ENCODE measurements at regions not wholly inside any gene's neighbourhood (a gene's known extent, or its start where the extent isn't known, plus 50 kb on each side); places are given as distances from the start of the nearest gene placed in this dataset.

DNA sequence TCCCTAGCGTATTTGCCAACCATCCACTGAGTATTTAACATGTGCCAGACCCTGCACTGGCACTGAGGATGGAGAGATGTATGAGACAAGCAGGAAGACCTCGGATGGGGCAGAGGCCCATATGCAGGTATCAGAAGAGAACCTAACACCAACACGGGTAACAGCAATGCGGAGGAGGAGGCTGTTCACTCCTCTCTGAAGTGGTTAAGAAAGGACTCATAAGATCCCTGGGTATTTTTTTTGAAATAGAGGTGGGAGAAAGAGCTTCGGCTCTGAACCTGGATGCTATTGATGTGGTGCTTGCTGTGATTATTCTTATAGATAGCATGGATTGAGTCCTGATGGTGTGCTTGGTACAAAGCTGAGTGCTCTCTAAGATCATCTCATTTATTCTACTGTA is 418.3 kb downstream of the LPIN1 start:
- Histone ChIP-seq H3K36me3 (no peaks in the 10 kb centered on the region), H3K4me1 (peaks cover 0 to 6% (median 2%) of the 10 kb centered on the region in 4 donors), H3K27me3 (no peaks in the 10 kb centered on the region), H3K4me3 (no peak overlapping the region), H3K9me3 (no peaks in the 10 kb centered on the region), H3K27ac (no peak overlapping the region)
- no peak for DNase-seq
- TF ChIP-seq, protein P1, sequence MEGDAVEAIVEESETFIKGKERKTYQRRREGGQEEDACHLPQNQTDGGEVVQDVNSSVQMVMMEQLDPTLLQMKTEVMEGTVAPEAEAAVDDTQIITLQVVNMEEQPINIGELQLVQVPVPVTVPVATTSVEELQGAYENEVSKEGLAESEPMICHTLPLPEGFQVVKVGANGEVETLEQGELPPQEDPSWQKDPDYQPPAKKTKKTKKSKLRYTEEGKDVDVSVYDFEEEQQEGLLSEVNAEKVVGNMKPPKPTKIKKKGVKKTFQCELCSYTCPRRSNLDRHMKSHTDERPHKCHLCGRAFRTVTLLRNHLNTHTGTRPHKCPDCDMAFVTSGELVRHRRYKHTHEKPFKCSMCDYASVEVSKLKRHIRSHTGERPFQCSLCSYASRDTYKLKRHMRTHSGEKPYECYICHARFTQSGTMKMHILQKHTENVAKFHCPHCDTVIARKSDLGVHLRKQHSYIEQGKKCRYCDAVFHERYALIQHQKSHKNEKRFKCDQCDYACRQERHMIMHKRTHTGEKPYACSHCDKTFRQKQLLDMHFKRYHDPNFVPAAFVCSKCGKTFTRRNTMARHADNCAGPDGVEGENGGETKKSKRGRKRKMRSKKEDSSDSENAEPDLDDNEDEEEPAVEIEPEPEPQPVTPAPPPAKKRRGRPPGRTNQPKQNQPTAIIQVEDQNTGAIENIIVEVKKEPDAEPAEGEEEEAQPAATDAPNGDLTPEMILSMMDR (IDR thresholded peaks at IDR 0.05), result no peak
- no peak for TF ChIP-seq POLR2A (IDR thresholded peaks at IDR 0.05)

DNA sequence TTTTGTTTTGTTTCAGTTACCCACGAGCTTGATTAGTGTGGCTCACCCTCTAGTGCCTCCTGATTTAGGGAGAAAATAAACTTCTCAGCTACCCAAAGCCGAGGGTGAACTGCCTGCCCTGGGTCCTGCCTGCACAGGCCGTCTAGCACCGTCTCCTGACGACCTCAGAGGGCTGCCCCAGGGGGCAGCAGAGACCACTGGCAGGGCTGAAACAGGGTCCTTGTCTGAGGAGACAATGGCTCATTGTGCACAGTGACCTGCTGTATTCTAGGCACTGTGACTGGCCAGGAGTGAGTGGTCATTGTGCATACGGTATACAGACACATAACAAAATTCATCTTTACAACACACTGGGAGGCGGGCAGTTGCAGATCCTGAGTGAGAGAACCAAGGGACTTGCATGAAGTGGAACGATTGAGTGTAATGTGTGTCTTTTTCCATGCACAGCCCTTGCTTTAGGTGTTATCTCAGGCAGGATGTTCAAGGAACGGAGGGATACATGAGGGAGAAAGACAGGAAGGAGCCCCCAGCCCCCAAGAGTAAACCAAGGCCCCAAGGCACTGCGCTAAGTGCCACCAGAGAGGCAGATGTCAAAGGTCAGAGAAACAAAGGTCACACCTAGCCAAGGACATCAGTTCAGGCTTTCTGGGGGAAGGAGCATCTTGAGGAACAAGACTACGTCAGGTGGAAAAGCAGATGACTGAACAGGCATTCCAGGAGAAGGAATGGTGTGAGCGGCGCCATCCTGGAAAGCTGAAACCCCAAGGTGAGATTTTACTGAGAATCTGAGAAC is 421.3 kb downstream of the LPIN1 start:
- Histone ChIP-seq H3K36me3 (no peaks in the 10 kb centered on the region), H3K4me1 (peaks cover 0 to 10% (median 4%) of the 10 kb centered on the region in 4 donors), H3K9me3 (no peaks in the 10 kb centered on the region), H3K4me3 (no peak overlapping the region), H3K27ac (peak overlapping the region in 2 of 4 donors; percentile 40 to 74), H3K27me3 (no peaks in the 10 kb centered on the region)
- DNase-seq, result no peak
- TF ChIP-seq POLR2A (IDR thresholded peaks at IDR 0.05), result no peak
- TF ChIP-seq, protein P1 (IDR thresholded peaks at IDR 0.05), result no peak

DNA sequence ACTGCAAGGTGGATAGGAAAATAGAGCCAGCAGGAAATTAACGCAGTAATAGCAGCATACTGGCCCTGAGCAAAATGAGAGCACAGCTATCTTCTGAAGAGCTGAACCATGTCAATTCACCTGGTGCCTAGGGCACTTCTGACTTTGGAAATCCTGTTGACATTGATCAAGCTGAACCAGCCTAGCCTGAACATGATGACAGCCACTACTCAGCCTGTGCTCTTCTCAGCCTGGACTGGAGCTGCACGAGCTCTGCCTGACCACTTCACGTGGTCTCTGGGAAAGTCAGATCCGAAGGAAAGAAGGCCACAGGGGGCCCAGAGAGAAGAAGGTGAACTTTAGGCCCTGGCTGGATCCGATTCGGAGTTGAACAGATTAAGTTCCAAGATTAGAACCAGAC is 421.9 kb downstream of the LPIN1 start:
- H3K36me3 ChIP-seq, result no peaks in the 10 kb centered on the region
- DNase-seq, result no peak
- H3K4me1 ChIP-seq, result peaks cover 0 to 10% (median 4%) of the 10 kb centered on the region in 4 donors
- no peak for TF ChIP-seq POLR2A (IDR thresholded peaks at IDR 0.05)
- TF ChIP-seq, protein P1 (IDR thresholded peaks at IDR 0.05), result no peak
- H3K4me3 ChIP-seq, result no peak overlapping the region
- peak overlapping the region in 2 of 4 donors; percentile 40 to 74 for H3K27ac ChIP-seq
- no peaks in the 10 kb centered on the region for H3K27me3 ChIP-seq
- no peaks in the 10 kb centered on the region for H3K9me3 ChIP-seq

DNA sequence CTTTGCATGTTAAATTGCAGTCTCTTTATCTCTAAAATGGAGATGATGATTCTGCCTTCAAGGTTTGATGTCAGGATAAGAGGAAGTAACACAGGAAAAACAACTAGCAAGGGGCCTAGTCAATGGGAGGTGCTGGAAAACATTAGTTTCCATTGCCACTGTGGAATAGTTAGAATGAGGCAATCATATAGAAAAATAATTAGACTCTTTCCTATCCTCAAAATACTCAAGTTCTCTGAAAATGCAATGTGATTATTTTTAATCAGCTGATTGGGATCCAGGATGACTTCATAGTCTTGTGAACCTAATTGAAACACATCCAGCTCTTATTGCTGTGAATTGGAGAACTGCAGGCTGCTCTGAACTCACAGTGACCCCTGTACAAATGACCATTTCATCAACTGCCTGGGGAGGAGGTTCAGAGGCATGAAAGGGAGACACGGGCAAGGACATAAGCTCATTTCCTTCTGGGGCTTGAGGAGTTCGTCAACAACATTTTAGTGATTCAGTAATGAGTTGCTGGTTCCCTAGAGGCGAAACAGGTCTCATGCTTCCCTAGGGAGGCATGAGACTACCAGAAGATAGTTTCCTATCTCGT is 422.5 kb downstream of the LPIN1 start:
- Histone ChIP-seq H3K4me1 (peaks cover 0 to 10% (median 4%) of the 10 kb centered on the region in 4 donors), H3K27ac (peak overlapping the region in 3 of 4 donors; percentile 36 to 74 (median 40)), H3K4me3 (no peak overlapping the region), H3K36me3 (no peaks in the 10 kb centered on the region), H3K9me3 (no peaks in the 10 kb centered on the region), H3K27me3 (no peaks in the 10 kb centered on the region)
- no peak for DNase-seq
- no peak for TF ChIP-seq POLR2A (IDR thresholded peaks at IDR 0.05)

DNA sequence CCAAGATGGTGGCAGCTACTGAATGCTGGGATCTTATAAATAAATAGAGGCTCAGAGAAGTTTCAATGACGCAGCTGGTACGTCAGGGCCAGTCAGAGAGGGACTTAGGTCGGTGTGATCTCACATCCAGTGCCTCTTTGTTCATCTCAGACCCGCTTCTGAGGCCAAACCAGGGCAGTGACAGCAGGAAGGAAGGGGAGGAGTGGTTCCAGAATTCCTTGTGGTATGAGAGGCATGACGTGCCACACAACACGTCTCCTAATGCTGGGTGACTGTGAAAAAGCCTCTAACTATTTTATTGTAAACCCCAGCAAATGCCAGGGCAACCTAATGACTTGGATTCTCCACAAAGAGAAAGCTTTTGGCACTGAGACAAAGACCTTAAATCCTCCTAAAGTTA is 423.3 kb downstream of the LPIN1 start:
- peaks cover 0 to 10% (median 4%) of the 10 kb centered on the region in 4 donors for H3K4me1 ChIP-seq
- no peak for TF ChIP-seq POLR2A (IDR thresholded peaks at IDR 0.05)
- TF ChIP-seq, protein P1 (IDR thresholded peaks at IDR 0.05), result no peak
- H3K27ac ChIP-seq, result peak overlapping the region; percentile 2 to 74 (median 38)
- H3K9me3 ChIP-seq, result no peaks in the 10 kb centered on the region
- H3K36me3 ChIP-seq, result no peaks in the 10 kb centered on the region
- no peak for DNase-seq
- no peaks in the 10 kb centered on the region for H3K27me3 ChIP-seq
- no peak overlapping the region for H3K4me3 ChIP-seq

DNA sequence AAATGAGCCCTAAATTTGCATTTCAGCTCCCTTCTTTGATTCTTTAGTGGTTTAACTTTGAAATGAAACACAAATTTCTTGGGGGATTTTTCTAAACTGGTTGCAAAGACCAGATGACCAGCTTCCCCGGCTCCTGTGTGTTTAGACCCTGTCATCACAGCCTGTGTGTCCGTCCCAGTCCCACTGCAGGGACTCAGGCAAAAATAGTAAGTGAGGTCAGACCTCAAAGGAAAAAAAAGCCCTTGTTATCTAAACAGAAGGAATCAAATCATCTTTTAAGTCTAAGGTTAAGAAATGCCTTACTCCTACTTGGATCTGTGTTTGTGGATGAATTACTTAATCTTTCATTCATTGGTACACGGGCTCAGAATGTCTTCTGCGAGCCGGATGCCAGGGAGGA is 423.7 kb downstream of the LPIN1 start:
- H3K27me3 ChIP-seq, result no peaks in the 10 kb centered on the region
- no peaks in the 10 kb centered on the region for H3K36me3 ChIP-seq
- no peak overlapping the region for H3K4me3 ChIP-seq
- TF ChIP-seq, protein P1 (IDR thresholded peaks at IDR 0.05), result no peak
- TF ChIP-seq POLR2A (IDR thresholded peaks at IDR 0.05), result no peak
- DNase-seq, result no peak
- no peaks in the 10 kb centered on the region for H3K9me3 ChIP-seq
- H3K4me1 ChIP-seq, result peaks cover 0 to 10% (median 4%) of the 10 kb centered on the region in 4 donors
- H3K27ac ChIP-seq, result peak overlapping the region in 3 of 4 donors; percentile 36 to 74 (median 40)

Measured in Peyer's patch (tissue), 4 donors.